Nephron progenitor cell (in vitro differentiated cells): ENCODE measurements at regions not wholly inside any gene's neighbourhood (a gene's known extent, or its start where the extent isn't known, plus 50 kb on each side); places are given as distances from the start of the nearest gene placed in this dataset.

Experiments
- DNase-seq: peaks from one replicate; pipeline ENCODE4 v3.0.0; 2021
- H3K27ac Mint-ChIP-seq: 2 replicates; pipeline ENCODE4 v1.8.0; 2021; ENCODE audit warnings: mild to moderate bottlenecking, moderate library complexity, mixed read lengths
- H3K27me3 Mint-ChIP-seq: 2 replicates; pipeline ENCODE4 v1.8.0; 2021; ENCODE audit warnings: mild to moderate bottlenecking, low read depth, mixed read lengths; ENCODE audit not compliant: poor library complexity
- H3K36me3 Mint-ChIP-seq: 2 replicates; pipeline ENCODE4 v1.8.0; 2021; ENCODE audit warnings: low read depth, mixed read lengths
- H3K4me1 Mint-ChIP-seq: 2 replicates; pipeline ENCODE4 v1.8.0; 2021; ENCODE audit warnings: mixed read lengths
- H3K4me3 Mint-ChIP-seq: 2 replicates; pipeline ENCODE4 v1.8.0; 2021; ENCODE audit warnings: mild to moderate bottlenecking, moderate library complexity, mixed read lengths
- H3K9me3 Mint-ChIP-seq: 2 replicates; pipeline ENCODE4 v1.8.0; 2021; ENCODE audit warnings: mild to moderate bottlenecking, moderate library complexity, mixed read lengths
- CTCF ChIP-seq: fragments of 200-600 bp; sonication (generic); IDR thresholded peaks from 2 replicates; pipeline ENCODE4 v1.5.0; 2021; ENCODE audit warnings: antibody characterized with exemption

- Mint-ChIP-seq H3K27ac (no peak overlapping the region), H3K27me3 (no peaks in the 10 kb centered on the region), H3K4me1 (no peaks in the 10 kb centered on the region), H3K4me3 (no peak overlapping the region), H3K36me3 (no peaks in the 10 kb centered on the region), H3K9me3 (peaks cover 6% of the 10 kb centered on the region)
- TF ChIP-seq CTCF: no peak
- no peak for DNase-seq
Measured at GRCh38 chr2:139600166-139600565, 820.0 kb upstream of the NXPH2 start.

- no peak for DNase-seq
- Mint-ChIP-seq H3K36me3 (no peaks in the 10 kb centered on the region), H3K27me3 (no peaks in the 10 kb centered on the region), H3K4me3 (no peak overlapping the region), H3K4me1 (peaks cover 17% of the 10 kb centered on the region), H3K27ac (no peak overlapping the region), H3K9me3 (peaks cover 3% of the 10 kb centered on the region)
- no peak for TF ChIP-seq CTCF
Measured at GRCh38 chr2:139585101-139585500, 804.9 kb upstream of the NXPH2 start.

GRCh38 chr2:139574371-139574770, 794.2 kb upstream of the NXPH2 start:
- DNase-seq: no peak
- no peaks in the 10 kb centered on the region for H3K27me3 Mint-ChIP-seq
- H3K9me3 Mint-ChIP-seq: no peaks in the 10 kb centered on the region
- H3K4me1 Mint-ChIP-seq: no peaks in the 10 kb centered on the region
- no peak overlapping the region for H3K27ac Mint-ChIP-seq
- no peaks in the 10 kb centered on the region for H3K36me3 Mint-ChIP-seq
- TF ChIP-seq CTCF: no peak
- no peak overlapping the region for H3K4me3 Mint-ChIP-seq

DNA sequence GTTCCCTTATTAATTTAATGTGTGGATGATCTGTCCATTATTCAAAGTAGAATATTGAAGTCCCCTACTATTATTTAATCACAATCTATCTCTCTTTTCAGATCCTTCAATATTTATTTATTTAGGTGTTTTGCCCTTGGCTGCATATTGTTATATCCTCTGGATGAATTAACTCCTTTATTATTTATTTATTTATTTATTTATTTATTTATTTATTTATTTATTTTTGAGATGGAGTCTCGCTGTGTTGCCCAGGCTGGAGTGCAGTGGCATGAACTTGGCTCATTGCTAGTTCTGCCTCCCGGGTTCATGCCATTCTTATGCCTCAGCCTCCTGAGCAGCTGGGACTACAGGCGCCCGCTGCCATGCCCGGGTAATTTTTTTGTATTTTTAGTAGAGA, 776.6 kb upstream of the NXPH2 start:
- Mint-ChIP-seq H3K4me3 (no peak overlapping the region), H3K27ac (no peak overlapping the region), H3K9me3 (no peaks in the 10 kb centered on the region), H3K4me1 (no peaks in the 10 kb centered on the region), H3K27me3 (no peaks in the 10 kb centered on the region), H3K36me3 (no peaks in the 10 kb centered on the region)
- no peak for TF ChIP-seq CTCF
- DNase-seq: no peak

DNA sequence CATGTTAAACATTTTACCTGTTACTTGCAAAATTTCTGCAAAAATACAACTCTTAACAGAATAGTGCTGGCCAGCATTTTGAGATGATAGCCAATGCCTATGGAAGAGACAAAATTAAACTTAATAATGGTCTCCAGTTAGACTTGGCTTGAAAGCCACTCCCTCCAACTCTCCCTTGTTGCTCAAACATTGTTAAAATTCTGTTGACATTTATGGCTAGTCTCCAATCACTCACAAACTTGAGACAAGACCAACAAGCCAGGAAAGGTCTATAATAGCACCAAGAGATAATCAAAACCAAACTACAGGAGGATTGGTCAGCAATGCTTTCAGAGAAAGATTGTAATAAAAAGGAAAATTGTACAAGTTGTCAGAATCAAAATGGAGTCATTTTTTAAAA, 770.7 kb upstream of the NXPH2 start:
- H3K4me3 Mint-ChIP-seq: no peak overlapping the region
- H3K27me3 Mint-ChIP-seq: no peaks in the 10 kb centered on the region
- H3K36me3 Mint-ChIP-seq: no peaks in the 10 kb centered on the region
- TF ChIP-seq CTCF: no peak
- DNase-seq: no peak
- H3K27ac Mint-ChIP-seq: no peak overlapping the region
- H3K4me1 Mint-ChIP-seq: no peaks in the 10 kb centered on the region
- peaks cover 16% of the 10 kb centered on the region for H3K9me3 Mint-ChIP-seq

GRCh38 chr2:139550341-139550740, 770.2 kb upstream of the NXPH2 start:
- Mint-ChIP-seq H3K27ac (no peak overlapping the region), H3K4me1 (no peaks in the 10 kb centered on the region), H3K27me3 (no peaks in the 10 kb centered on the region), H3K36me3 (no peaks in the 10 kb centered on the region), H3K9me3 (peaks cover 16% of the 10 kb centered on the region), H3K4me3 (no peak overlapping the region)
- no peak for DNase-seq
- TF ChIP-seq CTCF: no peak
